GM12865 (cell line): ENCODE measurements at regions not wholly inside any gene's neighbourhood (a gene's known extent, or its start where the extent isn't known, plus 50 kb on each side); places are given as distances from the start of the nearest gene placed in this dataset.

ENCODE experiments used
- DNase-seq: peaks from one replicate; pipeline ENCODE4 v3.0.0; 2010; ENCODE audit warnings: low read depth
- H3K4me3 ChIP-seq: 2 replicates; pipeline ENCODE4 v1.5.1; 2011; ENCODE audit warnings: mild to moderate bottlenecking, low read depth, low read length, control low read depth
- CTCF ChIP-seq: IDR thresholded peaks from 2 replicates; pipeline ENCODE4 v1.5.1; 2011; ENCODE audit warnings: low read length, control low read depth, low read depth, inconsistent platforms; ENCODE audit not compliant: insufficient read depth; ENCODE audit errors: missing control alignments

- no peak for TF ChIP-seq CTCF
- DNase-seq = no peak
- H3K4me3 ChIP-seq = no peak overlapping the region
Observed at GRCh38 chr5:17087035-17087434, 130.4 kb upstream of the BASP1 start.

GRCh38 chr5:17088051-17088450 lies 129.4 kb upstream of the BASP1 start:
- no peak for DNase-seq
- H3K4me3 ChIP-seq = no peak overlapping the region
- no peak for TF ChIP-seq CTCF

- no peak for TF ChIP-seq CTCF
- DNase-seq = no peak
- no peak overlapping the region for H3K4me3 ChIP-seq
Observed at GRCh38 chr5:17089001-17089400, 128.4 kb upstream of the BASP1 start.

- TF ChIP-seq CTCF = no peak
- no peak overlapping the region for H3K4me3 ChIP-seq
- no peak for DNase-seq
Observed at GRCh38 chr5:17089690-17090089, 127.7 kb upstream of the BASP1 start.

GRCh38 chr5:17090839-17091238 lies 126.6 kb upstream of the BASP1 start:
- no peak for DNase-seq
- H3K4me3 ChIP-seq = no peak overlapping the region
- TF ChIP-seq CTCF = no peak

- H3K4me3 ChIP-seq = no peak overlapping the region
- DNase-seq = no peak
- no peak for TF ChIP-seq CTCF
Observed at GRCh38 chr5:17094830-17095229, 122.6 kb upstream of the BASP1 start.

GRCh38 chr5:17096952-17097695 lies 120.3 kb upstream of the BASP1 start:
- DNase-seq = no peak
- H3K4me3 ChIP-seq = no peak overlapping the region
- no peak for TF ChIP-seq CTCF
